Skin of body (tissue), 1 donor: ENCODE measurements at regions not wholly inside any gene's neighbourhood (a gene's known extent, or its start where the extent isn't known, plus 50 kb on each side); places are given as distances from the start of the nearest gene placed in this dataset.

Source experiments
- DNase-seq: peaks from one replicate; lab custom pipeline; 2025; lab: John Stamatoyannopoulos, UW

DNA sequence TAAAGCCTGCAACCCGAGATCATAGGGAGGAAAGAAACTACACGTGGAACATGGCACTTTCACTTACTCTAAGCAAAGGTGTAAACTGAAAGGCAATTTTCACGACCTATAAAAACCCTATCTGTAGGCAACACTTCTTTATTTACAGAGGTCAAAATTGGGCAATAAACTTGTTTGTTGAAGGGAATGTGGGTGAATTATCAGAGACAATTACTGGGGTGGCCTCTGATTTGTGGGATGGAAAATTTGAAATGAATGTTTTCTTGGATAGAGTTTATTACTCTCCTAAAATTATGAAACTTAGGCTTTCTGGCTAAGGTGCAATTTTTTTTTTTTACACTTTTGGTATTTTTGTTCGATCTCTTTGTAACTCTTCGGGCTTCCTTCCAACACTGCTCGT, 734.1 kb upstream of the TENM3 start:
- DNase-seq: no peak

DNA sequence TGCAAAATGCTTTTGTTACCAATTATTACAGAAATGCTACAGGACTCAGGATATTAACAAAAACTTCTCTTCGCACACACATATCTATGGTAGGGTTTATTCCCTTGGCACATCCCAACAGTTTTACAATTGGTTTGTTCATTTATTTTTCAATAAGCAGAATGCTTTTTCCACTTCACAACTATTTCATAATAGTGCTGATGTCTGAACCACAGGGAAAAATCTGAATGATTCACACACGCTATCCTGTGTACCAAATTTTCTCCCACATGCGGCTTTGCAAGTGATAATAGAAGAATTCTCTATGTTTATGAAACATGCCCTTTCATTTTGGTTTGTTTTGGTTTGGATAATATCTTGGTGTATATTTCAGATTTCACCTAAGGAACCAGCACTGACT, 725.7 kb upstream of the TENM3 start:
- no peak for DNase-seq

DNA sequence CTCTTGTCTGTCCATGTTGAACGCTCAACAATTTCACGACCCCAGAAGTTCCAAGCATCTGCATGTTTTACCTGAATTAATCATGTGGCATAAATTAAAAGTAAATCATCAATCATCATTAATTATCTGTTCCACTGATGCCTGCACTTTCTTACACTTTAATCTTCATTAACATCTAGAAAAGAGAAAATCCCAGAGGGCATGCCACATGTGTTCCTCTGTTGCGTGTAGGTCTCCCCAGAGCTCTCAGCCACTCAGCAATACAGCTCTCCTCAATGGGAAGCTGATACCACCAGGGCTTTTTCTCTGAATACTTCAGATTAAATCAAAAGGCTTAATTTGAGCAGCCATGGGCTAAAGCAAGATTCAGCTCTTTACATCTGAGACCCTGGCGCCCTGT, 722.4 kb upstream of the TENM3 start:
- DNase-seq: no peak

DNA sequence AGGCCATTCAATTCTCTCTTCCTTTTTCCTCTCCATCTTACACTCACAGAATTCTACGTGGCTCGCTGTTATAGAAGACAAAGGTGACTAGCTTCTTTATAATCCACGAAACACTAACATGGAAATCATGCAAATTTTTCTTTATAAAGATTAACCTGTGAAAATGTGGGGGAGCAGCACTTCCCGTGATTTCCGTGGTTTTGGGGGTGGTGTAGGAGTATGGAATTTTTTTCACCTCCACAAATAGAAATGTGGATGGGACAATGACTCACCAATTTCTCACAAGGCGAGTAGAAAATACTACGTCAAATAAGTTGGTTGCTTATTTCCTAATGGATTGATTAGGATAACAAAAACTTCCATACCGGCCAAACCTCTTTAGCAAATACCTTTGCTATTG, 719.2 kb upstream of the TENM3 start:
- DNase-seq: no peak

DNA sequence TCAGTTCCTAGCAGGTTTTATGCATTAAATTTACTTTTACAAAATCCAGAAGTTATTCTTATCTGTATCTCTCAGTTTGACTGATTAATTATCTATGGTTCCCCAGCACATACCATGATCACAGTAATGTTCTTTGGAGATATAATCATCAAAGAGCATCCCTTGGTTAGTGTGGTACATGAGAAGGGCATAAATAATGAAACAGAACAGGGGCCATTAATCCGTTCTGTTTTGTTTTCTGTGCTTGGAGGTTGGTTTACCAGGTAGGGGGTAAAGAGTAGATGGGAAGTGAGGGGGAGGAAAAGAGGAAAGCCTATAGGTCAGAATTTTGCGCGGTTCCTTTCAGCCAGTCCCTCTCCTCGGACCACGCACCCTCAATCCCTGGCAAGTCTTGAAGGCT, 718.7 kb upstream of the TENM3 start:
- DNase-seq: no peak

DNA sequence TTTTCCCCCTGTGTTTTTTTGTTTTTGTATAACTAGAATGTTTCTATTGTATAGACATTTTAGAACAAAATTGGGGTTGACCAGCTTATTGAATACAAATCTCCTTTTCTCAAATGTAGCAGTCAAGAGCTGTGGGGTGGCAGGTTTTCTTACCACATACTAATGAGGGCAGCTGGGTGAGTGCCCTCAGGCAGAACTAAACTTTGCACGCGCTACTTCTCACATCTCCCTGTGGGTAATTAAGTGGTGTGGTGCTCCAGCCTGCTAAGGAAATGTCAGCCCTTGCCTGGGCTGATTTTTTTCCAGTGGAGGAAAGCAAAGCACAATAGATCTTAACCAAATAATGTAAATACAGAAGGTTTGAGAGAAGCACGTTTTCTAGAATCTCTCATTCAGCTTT, 717.6 kb upstream of the TENM3 start:
- DNase-seq: no peak

DNA sequence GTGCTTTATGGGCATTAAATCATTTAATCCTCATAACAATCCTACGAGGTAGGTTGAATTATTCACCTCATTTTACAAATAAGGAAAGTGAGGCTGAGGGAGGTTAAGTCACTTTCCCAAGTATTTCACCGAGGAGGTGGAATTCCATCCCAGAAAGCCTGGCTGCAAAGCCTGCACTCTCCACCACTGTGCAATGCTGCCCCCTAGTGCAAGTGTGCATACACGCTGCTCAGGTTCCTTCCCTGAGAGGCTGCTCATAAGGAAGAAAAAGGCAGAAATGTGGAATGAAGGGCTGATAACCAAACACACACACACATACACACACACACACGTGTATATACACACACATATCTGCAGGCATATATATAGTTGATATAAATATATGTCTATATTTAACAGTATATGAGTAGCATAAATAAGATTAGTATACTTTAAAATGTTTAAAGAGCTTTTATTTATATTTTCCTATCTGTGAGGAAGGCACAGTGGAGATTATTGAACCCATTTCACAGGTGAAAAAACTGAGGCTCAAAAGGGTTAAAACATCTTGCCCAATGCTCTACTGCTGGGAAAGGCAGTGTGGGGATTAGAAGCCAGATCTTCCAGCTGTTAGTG, 714.5 kb upstream of the TENM3 start:
- DNase-seq: peak; percentile 32

DNA sequence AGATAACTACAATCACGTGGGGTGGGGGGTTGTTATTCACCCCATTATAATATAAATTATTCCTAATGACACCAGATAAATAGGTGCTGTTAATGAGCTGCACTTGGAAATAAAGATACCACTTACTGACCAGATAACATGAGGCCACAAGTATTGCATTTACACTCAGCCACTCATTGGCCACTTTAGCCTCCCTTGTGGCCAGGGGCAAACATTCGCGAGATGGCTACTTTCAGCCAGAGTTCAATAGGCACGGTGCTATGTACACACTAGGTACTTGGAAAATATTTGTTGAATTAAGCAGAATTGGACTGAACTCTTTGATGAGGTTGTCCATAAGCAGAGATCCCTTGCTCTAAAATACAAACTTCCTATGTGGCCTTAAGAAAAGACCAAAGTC, 713.7 kb upstream of the TENM3 start:
- no peak for DNase-seq

DNA sequence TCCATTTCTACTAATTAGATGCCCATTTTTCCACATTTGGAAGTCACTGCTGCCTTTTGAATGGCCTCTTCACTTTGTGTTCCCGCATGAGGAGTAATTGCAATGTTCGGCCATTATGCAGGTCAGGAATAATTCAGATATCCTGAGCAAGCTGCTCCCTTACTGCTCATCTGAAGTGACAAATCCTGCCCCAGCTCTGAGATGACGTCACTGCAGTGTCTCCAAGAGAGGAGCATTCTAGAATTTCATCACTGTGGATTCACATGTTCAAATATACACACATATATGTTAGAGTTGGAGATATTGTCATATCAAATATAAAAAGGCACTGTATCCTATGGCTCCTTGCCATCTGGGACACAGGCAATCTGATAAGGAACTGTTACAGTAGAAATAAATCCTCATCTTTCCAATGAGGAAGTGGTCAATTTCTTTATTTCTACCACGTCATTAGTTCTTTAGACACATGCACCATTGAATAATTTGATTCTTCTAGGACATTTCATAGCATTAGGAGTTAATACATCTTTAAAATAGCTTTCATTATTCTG, 706.9 kb upstream of the TENM3 start:
- DNase-seq: no peak

DNA sequence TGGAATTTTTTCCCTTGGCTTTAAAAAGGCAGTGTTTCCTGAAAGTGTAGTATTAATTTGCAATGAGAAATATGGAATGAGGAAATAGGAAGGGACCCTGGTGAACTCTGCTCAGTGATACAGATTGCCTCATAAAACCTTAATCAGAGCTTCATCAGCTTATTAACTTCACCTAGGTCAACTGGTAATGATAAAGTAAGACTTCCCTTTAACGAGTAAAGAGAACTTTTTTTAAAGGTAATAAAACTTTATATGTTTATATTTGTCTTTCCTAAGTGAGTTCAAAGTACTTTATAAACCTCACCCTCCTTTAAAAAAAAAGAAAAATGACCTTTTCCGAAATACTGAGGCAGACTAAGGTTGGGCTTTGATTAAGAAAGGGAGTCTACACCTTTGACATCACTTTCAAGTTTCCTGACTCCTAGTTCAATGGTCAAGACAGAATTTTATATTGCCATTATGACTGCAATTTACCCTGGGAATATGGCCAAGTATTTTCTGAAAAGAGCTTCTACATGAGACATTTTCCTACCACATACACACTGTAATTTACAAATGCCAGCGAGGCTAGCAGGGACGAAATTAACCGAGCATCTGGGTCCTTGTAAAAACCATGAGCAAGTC, 706.3 kb upstream of the TENM3 start:
- no peak for DNase-seq

DNA sequence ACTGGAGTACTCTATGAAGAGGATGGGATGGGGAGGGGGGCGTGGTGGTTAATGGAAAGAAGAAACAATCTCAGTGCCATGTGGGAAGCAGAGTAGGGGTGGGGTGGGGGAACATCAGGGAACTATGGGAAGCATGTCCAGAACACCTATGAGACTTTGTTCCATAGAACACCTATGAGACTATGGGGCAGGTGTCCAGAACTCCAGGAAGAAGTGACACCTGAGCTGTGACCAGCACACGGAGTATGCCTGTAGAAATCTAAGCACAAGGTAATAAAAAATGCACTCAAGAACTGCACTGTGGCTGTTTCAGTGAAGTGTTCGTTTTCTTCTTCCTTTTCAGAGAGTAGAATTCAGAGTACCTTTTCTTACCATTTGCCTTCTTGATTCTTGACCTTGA, 704.8 kb upstream of the TENM3 start:
- DNase-seq: no peak

DNA sequence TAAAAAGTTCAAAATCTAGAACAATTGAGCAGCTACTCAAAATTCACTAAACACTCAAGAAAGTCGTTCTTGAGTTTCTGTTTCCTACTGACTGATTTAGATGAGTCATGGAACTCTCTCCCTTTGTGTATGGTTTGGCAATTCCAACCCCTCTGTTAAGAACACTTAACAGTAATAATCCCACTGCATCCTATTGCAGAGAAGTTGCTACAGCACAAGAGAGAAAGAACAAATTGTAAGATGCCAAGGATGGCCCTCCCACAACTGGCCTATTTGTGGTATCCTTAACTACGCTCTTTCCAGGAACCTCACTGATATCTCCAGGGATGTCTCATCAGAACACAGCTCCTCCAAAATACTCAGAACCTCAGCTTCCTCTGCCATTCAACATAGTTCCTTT, 701.8 kb upstream of the TENM3 start:
- DNase-seq: no peak

DNA sequence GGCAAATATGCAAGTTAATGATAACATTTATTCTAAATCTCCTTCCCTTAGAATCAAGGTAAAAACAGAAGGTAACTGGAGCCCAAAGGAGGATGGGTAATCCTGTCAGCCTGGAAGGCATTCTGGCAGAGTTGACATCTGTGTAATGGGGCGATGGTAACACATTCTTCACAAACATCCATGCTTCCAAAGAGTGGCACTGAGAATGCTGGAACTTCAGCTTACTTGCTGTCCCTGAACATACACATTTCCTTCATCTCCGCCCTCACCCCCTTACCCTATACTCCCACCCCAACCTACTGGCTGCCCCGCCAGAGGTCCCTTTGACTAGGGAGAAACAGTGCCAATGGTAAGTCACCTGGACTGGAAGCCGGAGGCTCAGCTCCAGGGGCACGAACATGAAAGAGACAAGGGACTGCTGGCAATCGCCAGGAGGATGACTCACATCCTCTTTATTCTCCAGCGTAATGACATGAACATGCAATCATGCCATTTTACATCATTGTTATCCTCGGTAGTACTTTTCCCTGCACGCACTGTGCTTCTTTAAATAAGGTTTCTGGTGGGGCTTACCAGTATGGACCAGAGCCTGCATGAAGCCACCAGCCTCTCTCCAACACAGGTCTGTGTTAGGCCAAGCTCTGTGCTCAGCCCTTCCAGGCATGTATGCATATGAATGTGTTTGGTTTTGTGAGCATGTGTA, 694.2 kb upstream of the TENM3 start:
- no peak for DNase-seq

DNA sequence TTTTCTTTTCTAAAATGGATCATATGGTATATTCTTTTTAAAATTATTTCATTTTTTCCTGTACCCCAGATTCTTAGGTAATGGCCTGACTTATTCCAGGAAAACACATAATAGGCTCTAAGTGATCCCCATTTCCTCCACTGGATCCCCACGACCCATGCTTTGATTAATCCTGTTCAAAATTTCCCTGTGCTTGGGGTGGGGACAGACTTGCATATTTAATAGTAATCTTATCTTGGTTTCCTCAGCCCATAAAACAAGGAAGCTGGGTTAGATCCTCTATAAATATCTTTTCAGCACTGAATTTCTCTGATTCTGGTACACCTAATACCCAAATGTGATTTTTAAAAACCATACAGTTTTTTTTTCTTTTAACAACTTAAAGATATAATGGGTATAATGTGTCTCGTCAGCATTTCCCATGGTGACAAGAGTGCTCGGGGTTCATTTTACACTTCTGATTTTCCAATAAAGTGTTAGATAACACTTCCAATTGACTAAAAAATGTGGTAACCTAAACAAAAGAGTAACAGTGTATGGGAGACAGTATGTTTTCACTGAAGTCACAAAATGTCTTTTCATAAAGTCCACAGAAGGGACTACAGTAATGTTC, 693.5 kb upstream of the TENM3 start:
- no peak for DNase-seq

DNA sequence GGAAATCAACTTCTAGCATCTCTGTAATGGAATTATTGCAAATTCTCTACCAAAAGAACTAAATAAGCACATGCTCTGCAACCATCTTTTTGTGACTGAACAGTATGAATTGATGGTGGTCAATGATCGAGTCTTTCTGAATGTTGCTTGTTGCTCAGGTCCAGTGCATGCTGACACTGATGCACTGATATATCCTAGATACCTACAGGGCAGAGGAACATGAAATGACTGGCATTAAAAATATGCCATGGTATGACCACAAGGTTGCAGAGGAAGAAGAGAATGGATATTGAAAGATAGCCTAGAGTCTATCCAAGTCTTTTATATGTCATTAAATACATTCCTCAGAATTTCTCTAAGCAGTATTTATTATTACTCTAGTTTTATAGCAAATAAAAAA, 692.8 kb upstream of the TENM3 start:
- DNase-seq: no peak

DNA sequence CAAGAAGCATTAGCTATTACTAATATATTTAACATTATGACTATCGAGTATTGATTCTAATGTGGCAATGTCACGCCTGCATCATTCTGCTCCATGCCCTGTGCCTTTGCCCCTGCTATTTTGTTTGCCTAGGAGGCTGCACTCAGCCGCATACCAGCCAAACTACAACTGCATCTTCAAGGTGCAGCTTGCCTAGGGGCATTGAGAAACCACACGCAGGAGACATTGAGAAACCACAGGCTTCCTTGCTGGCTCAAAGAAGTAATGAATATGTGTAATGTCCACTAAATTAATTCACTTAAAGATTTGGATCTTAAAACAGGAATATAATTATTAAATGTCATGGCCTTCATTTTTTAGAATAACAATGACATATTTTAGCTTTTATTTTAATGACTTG, 683.6 kb upstream of the TENM3 start:
- no peak for DNase-seq

DNA sequence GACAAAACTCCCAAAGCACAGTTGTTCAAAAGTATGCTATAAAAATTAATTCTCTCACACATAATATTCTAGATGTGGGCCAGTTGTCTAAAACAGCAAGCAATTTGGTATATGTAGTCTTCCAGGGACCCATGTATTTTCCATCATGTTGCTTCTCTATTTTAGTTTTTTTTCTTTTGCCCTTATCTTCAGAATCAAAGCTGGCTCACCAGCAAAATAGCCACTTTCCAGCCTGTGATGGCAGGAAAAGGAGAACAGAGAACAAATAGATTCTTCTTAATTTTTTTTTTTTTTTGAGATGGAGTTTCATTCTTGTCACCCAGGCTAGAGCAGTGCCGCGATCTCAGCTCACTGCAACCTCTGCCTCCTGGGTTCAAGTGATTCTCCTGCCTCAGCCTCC, 680.8 kb upstream of the TENM3 start:
- no peak for DNase-seq

DNA sequence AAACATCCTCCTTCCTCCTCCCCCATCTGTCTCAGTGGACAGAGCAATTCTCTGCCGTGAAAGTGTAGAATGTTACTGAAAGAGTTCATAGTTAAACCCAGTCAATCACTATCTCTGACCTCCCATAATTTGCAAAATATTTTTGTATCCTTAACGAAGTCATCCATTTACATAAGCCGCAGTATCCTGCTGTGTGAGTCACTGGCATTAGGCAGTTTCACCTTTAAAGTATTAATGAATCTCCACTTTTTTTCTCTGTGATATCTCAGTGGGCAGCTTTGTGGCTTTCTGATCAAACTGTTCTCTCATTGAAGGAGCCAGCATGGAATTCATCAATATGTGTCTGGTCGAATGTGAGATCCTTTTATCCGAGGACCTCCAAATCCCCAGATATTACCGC, 678.6 kb upstream of the TENM3 start:
- DNase-seq: no peak

DNA sequence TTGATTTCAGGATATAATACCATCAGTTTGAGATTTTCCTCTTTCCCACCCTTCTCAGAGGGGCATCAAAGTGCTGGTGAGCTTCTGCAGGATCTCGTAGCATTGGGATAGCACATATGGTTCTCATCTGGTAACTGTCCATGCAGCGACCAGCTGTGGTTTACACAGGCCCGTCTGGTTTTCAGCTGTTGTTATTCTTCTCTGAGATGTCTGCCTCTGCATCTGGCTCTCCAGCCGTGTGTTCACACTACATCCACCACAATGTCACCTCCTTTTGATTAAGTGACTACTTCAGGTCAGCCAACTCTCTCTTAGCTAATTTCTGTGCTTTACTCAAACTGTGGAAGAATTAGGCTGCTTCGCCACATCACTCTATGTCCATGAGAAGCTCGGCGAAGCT, 676.7 kb upstream of the TENM3 start:
- DNase-seq: peak; percentile 15

DNA sequence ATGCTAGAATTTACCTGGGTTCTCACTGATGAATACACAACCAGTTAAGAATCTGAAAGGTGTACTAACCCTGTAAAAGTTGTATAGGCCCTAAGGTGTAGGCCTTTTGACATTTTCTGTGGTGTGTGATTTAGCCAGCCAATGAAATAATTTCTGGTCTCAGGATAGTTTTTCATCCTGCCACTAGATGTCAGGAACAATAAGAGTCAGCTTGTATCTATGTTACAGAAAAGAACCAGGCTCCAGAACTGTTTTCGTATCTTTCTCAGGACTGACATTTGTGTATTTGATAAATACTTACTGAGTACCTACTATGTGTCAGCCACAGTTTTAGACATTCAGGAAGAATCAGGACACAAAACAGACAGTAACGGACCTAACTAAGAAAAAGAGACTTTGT, 673.6 kb upstream of the TENM3 start:
- no peak for DNase-seq

DNA sequence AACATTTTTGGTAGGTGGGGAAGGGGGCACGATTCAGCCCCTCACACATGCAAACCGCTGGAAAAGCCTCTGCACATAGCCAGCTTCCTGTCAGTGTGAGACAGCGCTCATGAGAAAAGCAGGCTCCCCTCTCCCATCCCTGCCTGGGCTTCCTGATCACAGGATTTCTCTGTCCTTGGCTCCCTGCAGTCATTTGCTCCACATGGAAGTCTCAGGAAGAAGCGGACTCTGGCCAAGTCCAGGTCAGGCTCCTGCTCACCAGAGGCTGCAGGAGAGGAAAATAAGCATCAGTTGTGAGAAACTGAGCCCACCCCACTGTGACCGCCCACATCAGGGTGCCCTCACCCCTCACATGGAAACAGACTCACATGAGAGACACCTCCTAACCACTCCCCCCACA, 664.3 kb upstream of the TENM3 start:
- no peak for DNase-seq

DNA sequence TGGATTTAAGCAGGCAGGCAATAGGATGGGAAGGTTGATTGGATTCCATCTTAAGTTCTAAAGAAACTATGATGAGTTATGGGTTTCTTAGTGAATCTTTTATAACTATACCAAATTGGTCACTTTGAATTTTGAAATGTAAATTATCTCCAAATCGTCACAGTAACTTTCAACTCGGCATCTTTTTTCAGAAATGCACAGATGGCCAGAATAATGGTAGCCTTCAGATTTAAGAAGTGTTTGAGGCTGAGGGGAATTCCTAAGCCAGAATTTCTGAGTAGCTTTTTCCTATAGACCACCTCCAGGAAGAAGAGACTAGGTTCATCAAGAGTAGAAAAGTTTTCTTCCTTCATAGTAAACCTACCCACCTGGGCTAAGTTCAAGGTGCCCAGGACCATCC, 663.7 kb upstream of the TENM3 start:
- DNase-seq: no peak

DNA sequence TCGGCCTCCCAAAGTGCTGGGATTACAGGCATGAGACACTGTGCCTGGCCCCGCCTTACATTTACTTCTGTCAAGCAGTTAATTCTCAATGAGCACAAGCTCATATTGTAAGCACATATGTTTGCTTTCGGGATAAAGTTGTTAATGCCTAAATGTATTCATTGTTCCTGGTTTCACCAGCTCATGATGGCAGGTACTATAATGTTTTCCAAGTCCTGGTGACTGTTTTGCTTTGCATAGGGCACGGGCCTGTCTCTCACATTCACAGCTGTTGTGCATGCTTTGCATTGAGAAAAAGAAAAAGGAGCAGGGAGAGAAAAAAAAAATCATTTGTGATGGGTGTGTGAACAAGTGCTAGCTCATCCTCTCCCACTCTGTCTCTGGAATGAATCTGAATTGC, 661.2 kb upstream of the TENM3 start:
- no peak for DNase-seq
